NCI-H187 treated with DMSO at 0.1 percent for 48 hours (cell line): ENCODE measurements at regions not wholly inside any gene's neighbourhood (a gene's known extent, or its start where the extent isn't known, plus 50 kb on each side); places are given as distances from the start of the nearest gene placed in this dataset.

Experiments used
- DNase-seq: peaks from one replicate; lab custom pipeline; 2025; lab: John Stamatoyannopoulos, UW

DNA sequence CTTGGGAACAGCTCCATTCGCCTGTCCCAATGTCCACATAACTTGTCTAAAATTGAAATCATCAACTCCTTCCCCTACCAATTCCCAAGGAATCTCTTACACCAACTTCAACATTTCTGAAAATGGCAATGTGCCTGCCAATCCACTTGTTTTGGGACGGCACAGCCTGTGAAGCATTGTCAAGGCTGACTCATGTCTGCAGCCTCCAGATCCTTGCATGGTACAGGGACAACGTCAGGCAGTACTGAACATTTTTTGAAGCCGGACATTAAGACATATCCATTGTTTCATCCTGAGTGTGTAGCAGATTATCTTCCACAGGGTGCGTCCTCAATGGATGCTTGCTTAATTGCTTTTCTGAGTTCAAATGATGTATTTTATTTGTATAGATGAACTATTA, 794.1 kb downstream of the BCL11B start:
- no peak for DNase-seq

DNA sequence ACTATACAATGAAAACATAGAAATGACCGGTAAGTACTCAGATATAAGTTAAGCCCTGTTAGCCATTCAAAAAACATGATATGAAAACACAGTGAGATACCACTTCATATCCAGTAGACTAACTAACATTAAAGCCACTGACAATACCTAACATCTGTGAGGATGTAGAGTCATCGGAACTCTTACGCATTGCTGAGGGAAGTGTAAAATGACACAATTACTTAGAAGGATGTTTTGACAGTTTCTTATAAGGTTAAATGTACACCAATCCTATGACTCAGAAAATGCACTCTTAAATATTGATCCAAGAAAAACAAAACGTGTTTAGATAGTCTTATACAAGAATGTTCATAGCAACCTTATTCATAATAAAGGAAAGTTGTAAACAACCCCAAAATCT, 782.9 kb downstream of the BCL11B start:
- DNase-seq: no peak

DNA sequence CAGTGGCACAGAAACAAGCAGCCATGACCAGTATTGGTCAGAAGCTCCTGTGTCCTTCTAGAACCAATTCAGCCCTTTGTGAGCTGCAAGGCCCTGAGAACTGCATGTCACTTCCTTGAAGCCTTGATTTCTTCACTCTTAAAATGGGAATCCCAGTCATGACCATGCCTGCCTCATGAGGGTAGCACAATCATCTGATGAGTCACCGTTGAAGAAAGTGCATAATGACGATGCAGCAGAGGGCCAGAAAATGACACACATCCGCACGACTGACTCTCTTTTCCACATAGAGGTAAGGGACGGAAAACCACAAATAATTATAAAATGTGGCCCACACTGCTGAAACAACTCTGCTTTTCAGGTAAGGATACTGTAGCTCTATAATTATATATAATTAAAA, 777.4 kb downstream of the BCL11B start:
- no peak for DNase-seq

DNA sequence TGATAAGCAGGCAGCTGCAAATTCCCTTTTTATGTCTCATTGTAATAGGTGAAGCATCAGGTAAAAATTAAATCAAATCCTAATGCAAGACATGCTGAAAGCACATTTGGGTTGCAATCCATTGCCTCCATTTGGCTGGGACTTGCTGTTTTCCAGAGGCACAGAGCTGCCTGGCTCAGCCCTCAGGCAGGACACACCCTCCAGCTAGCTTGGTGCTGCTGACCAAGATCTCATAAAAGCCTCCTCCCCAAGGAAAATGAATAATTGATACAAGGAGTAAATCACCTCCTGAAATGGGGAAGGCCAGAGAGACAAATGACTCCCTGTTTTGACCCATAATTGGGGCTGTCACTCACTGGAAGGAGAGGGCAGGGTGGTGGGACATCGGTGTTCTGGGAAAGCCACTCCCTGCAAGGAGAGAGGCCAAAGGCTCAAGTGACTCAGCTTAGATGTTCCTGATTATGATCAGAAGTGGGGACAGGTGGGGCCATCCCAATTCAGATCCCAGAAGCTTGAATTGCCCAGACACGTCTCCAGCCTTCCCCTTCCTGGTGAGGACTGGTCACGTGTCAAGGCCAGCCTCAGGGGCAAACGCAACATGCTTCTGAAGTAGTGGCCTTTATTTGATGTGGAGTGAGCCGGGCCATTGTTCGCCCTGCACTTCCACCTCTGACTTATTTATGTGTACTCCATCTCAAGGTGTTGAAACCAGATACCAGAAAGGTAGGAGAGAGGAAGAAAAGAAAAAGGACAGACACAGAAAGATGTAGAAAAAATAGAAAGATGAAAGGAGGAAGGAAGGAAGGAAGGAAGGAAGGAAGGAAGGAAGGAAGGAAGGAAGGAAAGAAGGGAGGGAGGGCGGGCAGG, 773.7 kb downstream of the BCL11B start:
- no peak for DNase-seq

DNA sequence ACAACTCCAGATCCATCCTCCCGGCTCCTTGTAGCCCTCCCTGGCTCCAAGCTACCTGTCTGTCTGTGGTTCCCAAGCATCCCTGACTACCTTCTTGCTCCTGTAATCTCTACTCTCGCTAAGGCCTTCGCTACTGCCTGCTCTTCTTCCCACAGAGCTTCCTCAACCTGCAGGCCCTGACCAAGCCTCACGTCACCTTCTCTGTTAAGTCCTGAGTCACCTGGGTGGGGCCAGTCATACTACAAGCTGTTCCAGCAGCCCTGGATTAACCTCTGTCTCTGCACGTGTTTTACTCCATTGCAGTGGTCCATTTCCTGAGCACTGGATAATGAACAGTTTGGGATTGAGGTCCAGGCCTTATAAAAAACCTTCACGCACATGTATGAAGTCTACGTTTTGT, 770.7 kb downstream of the BCL11B start:
- no peak for DNase-seq

DNA sequence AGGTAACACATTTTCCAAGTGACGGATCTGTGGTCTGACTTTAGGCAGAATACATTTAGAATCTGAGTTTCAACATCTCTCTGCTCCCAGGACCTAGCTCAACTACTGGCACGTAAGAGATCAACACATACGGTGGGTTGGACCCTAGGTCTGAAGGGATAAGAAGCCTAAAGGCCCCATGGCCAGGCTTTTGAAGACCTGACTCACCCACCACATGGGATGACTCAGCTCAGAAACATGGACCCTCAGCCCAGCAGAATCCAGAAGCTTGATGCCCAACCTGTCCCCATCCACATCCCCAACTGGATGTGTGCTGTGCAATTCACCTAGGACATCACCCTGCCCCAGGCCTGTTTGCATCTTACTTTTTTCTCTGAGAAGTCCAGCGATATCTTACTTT, 770.2 kb downstream of the BCL11B start:
- no peak for DNase-seq

DNA sequence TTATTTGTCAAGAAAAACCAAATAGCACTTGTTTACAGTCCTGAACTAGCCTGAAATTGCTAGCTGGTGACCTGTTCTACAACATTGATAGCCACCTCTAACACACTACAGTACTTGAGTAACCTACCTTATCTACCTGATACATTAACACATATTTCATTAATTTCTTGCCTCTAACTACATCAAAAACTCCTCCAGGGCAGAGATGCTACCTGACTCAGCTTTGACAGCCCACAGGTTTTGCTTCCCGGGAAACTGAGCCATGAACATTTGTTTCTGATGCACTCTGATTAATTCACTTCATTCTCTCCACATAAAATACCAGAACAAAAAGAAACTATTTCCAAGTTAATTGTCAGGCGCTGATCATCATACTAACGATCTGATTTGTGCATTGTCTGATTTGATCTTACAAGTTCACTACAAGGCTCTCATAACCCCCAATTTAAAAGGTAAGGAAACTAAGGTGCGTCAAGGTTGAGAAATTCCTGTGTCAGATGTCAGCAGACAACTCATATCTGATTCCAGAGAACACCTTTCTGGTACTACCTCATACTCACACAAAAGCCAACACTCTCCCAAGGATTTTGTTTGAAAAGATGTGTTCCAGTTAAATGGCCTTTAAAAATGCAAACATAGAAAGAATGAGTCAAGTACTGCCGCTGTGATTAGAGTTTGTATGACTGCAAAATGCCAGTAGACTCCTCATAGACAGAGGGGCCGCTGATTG, 768.7 kb downstream of the BCL11B start:
- no peak for DNase-seq

DNA sequence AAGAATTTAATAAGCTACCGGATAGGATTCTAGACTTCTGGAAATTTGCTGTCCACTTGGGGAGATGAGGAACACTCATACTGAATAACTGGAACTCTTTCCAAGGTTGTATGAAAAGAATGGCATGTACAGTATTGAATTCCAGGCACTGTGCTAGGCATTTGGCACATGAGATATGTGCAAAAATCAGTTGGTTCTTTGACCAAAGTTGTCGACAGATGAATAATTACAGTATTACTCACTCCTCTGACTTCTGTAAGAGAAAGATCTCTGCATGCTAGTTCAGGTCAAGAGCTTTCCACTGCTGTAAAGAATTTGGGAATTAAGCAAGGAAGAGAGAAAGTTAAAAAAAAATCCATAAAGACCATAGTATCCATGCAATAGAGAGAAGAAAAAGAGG, 764.7 kb downstream of the BCL11B start:
- DNase-seq: no peak

DNA sequence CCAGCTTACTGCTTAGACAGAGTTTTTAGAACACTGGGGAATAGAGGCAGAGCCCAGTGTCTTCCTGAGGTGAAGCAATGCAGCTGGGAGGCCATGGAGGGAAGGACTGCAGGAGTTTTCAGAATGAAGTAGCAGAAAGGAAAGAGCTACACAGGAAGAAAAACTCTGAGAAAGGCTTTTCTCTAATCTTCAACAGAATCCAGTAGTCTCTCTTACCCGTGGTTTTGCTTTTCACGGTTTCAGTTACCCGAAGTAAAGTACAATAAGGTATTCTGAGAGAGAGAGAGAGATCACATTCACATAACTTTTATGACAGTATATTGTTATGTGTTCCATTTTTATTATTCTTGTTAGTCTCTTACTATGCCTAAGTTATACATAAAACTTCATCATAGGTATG, 761.6 kb downstream of the BCL11B start:
- no peak for DNase-seq

DNA sequence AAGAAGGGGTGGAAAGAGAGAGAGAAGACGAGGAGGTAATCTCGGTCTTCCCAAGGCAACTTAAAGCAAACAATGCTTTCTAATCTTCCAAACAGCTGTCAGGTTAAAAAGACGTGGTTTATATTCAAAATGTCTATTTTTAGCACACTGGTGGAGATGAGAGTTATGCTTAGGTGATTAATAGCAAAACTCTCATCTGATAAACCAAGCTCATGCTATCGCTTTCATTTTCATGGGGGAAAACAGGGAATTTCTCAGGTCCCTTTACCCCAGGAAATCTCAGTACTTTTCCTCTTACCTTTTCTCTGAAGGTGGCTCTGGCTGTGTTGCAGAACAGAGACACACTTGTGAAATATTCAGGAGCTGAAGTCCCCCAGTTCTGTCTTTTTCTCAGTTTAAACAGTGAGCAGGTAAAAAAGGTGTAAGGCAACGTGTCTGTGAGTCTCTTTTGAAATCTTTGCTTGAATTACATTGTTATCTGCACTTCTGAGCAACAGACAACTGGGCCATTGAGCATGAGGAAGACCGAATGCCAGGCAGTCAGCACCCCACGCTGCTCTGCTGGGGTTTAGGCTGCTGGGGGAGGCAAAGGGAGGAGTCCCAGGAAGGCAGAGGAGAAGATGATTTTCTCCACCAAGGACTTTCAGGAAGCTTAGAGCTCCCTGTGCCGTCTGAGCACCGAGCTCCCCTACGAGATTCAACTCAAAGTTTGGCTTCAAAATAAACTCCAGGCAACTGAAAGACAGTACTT, 759.3 kb downstream of the BCL11B start:
- DNase-seq: no peak

DNA sequence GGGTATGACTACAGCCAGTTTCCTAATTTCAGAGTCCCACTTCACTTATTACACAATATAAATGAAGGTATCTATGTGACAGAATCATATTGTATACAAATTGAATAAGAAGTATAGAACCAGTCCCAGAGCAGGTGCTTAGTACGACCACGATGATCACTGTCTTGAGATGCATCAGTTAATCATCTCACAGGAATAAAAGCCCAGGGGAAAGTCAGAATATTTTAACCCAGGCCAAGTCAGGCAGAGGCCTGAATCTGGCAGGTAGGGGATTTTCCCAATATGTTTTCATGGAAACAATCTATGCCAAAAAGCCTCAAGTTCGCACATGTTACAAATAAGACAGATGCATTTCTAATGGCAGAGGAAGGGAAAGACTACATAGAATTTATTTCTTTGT, 758.4 kb downstream of the BCL11B start:
- DNase-seq: no peak

DNA sequence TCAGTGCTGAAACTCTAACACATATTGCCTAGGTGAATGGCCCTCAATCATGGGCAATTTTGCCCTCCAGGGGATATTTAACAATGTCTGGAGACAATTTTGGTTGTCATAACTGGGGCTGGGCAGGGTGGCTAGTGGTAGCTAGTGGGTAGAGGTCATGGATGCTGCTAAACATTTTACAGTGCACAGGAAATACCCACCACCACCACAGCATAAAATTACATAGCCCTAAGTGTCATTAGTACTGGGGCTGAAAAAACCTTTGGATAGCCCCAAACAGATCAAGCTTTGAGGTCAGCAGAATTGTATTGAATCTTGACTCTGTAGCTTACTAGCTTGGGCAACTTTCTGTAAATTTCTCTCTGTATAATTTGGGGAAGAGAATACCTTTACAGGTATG, 758.0 kb downstream of the BCL11B start:
- no peak for DNase-seq

DNA sequence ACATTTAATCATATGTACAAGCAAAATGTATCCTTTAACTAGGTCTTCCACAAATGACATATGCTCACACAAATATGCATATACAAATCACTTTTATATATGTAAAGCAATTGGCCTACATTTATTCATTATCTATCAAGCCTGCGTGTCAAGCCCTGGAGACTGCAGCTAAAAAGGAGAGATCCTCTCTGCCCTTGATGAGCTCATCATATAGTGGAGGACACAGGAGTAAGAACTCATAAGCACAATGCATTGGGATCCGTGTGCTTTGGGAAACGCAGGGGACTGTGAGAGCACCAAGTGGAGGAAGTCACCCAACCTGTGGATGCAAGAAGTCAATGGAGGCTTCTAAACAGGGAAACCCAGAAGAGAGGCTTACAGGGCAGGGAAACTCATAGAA, 735.7 kb downstream of the BCL11B start:
- DNase-seq: no peak

DNA sequence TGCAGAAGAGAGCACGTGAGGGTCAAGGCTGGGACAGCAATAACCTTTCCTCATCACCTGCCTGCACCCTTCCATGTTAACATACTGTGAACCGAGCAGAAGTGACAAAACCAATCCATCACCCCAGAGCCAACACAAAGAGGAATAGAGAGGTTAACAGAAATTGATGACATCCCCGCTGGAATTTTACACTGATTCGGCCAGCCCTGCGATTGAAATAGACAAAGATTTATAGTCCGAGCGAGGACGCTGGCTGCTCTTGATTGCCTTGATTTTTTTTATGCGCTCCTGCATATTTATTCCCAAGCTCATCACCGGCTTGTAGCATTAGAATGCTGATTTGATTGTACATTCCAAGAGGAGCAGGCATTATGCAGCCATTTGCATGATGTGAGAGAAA, 729.7 kb downstream of the BCL11B start:
- DNase-seq: no peak

DNA sequence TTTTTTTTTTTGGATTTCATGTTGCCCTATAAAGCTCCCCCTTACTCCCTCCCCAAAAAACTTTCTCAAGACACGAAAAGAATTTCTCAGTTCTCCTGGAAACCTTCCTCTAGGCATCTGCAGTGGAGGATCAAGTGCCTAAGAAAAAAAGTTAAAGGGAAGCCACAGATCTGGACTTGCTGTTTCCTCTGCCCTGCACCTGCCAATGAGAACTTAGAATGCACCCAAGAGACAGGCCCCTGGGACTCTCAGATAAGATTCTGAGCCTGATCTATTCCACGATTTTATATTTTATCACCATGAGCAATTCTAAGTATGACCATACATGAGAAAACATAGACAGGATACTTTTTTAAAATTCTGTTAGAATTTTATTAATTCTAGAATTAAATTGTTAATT, 728.9 kb downstream of the BCL11B start:
- DNase-seq: no peak

DNA sequence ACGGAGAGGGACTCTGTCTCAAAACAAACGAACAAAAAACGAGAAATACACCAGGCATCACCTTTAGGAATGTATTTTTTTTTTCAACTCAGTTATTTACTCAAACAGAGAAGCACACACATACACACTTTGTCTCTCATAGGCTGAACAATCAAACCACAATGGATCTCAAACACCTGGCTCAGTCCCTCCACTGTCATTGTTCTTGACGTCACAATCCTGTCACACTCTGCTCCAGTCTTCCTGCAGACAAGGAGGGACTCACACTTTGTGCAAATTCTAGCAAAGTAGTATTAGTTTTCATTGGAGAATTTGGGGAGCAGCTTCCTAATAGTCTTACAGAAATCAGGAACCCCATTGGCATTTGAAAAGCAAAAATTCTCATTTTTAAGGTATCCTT, 727.8 kb downstream of the BCL11B start:
- DNase-seq: no peak

DNA sequence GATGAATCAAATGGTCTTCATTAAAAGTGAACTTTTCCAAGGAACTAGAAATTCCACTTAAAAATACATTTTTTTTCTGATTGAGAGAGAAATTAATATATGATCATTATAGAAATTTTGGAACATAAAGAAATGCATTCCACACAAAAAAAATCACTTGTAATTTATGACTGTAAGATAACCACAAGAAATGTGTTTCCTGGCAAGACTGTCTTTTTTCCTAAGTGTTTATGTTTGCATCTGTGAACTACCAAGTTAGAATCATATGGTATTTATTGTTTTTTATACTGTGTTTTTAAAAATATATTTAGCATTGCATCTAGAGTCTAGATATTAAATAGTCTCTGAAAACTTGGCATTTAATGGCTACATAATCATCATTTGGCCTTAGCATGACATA, 726.8 kb downstream of the BCL11B start:
- DNase-seq: no peak

DNA sequence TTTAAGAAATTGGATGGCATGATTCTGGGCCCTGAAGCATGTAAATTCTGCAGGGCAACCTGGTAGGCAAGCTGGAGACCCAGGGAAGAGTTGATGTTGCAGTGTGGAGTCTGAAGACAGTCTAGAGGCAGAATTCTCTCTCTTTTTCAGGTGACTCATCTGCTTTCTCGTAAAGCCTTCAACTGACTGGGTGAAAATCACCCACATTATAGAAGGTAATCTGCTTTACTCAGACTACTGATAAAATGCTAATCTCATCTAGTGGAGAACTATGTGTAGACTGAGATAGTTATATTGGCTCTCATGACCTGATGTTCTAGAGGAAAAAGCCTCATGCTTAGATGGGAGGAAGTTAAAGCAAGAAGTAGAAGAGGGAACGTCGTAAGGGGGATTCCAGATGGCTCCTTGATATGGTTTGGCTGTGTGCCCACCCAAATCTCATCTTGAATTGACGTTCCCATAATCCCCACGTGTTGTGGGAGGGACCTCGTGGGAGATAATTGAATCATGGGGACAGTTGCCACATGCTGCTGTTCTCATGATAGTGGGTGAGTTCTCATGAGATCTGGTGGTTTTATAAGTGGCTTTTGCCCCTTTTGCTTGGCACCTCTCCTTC, 723.8 kb downstream of the BCL11B start:
- no peak for DNase-seq

DNA sequence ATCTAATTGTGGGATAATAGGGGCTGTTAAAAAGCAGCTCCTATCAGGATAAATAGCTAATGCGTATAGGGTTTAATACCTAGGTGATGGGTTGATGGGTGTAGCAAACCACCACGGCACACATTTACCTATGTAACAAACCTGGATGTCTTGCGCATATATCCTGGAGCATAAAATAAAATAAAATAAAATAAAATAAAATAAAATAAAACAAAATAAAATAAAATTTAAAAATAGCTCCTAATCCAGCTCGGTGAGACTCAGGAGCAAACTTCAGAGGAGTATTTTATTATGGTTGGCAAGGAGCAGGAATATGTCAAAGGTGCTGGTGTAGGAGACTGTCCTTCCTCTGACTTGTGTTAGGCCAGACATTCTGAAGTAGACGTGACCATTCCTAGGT, 721.0 kb downstream of the BCL11B start:
- no peak for DNase-seq

DNA sequence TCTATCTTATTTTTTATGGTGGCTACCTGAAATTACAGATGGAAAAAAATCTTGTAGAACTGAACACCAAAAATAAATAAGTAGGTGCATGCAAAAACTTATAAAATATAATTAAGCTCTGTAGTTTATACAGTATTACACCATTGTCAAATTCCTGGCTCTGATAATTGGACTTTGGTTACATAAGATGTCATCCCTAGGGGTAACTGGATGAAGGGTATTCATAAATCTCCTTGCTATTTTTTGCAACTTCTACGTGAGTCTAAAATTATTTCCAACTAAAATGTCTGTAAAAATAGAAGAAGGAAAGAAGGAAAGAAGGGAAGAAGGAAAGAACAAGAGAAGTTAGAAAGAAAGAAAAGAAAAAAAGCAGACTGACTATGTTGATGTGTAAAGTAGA, 716.6 kb downstream of the BCL11B start:
- no peak for DNase-seq

DNA sequence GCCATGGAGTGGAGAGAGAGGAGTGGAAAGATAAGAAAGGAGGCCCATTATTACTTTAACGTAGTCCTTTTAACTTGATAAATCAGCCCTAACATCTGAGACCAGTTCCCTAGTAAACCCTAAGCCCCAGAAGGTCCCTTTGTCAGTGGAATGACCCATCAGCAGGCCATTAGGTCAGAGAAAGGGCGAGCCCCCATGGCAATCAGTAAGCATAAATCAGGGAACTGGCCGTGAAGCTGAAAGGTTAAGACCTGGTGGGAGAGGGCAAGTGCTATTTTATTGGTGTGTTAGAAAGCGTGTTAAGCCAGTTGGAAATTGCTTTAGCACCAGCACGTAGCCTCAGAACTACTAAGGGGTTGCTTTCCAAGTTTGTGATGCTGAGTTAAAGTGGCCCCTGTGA, 708.0 kb downstream of the BCL11B start:
- no peak for DNase-seq

DNA sequence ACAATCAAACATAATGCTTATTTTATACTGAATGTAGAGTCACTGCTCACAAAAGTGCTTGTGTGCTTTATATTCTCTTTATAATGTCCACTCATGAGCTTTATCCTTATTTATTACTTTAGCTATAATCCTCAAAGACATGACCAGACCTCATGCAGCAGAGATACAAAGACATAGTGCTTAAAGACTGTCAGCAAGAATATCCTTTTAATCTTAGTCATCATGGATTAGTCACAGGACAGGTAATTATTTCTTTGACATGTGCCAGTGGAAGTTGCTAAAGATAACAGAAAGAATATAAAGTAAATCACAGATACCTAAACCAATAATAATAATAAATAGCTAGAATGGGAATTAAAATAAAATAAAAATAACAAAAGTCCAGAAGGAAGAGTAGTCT, 707.5 kb downstream of the BCL11B start:
- DNase-seq: no peak

DNA sequence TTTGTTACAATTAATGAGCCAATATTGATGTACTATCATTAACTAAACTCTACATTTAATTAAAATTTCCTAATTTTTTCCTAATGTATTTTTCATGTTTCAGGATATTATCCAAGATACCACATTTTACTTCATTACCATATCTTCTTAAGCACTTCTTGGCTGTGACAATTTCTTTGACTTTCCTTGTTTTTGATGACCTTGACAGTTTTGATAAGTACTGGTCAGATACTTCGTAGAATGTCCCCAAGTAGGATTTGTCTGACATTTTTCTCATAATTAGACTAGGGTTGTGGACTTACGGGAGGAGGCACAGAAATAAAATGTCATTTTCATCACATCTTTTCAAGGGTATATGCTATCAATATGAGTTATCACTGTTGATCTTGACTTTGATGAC, 700.9 kb downstream of the BCL11B start:
- DNase-seq: no peak
